NCI-H187 treated with DMSO at 0.1 percent for 48 hours (cell line): ENCODE measurements at regions not wholly inside any gene's neighbourhood (a gene's known extent, or its start where the extent isn't known, plus 50 kb on each side); places are given as distances from the start of the nearest gene placed in this dataset.
"Not testable (repeated sequence)": the region's sequence is repeated elsewhere in the genome, so short reads cannot be mapped to it uniquely, and the experiment has no call there.

ENCODE experiments used
- DNase-seq: peaks from one replicate; lab custom pipeline; 2025; lab: John Stamatoyannopoulos, UW

DNA sequence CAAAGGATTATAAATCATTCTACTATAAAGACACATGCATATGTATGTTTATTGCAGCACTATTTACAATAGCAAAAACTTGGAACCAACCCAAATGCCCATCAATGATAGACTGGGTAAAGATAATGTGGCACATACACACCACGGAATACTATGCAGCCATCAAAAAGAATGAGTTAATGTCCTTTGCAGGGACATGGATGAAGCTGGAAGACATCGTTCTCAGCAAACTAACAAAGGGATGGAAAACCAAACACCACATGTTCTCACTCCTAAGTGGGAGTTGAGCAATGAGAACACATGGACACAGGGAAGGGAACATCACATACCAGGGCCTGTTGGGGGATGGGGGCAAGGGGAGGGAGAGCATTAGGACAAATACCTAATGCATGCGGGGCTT, 133.2 kb downstream of the ATXN3L start:
- not testable (repeated sequence) for DNase-seq

DNA sequence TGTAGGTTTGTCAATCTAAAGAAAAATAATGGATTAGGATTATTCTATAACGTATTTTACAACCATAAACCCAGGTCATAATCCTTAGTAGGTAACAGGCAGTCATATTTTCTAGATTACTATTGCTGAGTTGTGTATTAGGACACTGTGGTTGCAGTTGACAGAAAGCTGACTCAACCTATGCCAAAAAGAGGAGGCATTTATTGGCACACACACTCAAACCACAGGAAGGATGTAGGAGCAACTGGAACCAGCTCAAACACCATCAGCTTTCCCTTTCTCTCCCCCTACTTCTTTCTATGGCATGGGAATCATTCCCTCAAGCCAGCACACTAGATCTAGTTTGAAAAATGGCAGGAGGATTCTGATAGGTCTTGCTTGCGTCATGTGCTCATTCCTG, 136.4 kb upstream of the FAM9C start:
- no peak for DNase-seq

DNA sequence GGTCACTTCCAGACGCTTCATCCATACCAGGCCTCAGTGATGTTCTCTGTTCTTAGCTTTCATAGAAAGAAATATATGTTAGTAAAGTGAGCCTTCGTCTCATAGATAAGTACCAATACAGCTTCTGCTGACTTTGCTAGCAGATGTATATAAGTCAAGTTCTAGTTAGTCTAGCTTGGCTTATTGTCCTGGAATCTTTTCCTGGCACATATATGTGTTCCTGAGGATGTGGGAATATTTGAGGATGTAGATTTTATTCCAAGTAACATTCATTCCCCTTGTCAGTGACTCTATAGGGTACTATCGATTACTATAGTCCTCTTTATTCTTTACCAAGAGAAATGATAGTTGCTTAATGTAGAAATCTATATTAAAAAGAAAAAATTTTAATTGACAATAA, 135.2 kb upstream of the FAM9C start:
- DNase-seq: no peak

DNA sequence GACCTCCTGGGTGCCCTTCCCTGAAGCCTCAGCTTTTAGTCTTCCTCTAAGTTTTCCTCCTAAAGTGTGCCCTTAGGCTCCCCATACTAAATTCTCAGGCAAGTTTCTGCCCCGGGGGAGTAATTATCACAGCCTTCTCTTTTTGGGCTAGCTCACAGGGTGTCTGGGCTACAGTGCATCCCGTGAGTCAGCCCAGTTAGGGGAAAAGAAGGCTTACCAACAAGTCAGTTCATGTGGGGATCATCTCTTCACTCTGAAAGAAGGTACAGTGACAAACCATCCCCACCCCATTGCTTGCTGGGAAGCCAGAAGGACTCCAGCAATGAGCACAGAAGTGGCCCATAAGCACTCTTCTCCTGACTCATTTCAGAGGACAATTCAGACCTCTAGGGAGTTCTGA, 134.7 kb upstream of the FAM9C start:
- no peak for DNase-seq

DNA sequence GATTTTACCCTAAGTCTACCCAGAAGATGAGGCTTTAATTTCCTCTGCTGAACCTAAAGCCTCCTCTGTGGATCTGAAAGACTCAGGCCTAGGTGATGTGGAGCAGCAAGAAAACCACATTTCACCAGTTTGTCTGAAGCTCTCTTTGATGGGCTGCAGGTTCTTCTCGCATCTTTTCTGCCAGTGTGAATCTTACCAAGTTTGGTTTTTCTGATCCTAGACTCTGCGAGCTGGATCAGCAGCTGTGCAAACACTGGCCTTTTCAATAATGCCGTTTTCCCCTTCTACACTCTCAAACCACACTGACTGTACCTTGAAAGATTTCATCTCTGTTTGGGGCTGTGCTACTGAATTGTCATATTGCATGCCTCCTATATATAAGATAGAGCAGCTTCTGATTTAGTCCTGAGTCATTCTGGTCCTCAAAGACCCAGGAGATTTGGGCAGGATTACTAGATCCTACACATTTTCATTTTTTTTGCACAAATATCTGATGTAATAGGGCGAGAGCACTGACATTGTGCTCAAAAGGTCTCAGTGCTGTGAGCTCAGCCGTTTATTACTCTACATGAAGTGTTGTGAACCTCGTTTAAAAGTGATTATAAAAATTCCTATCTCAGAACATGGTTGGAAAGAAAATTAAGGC, 133.6 kb upstream of the FAM9C start:
- DNase-seq: no peak

DNA sequence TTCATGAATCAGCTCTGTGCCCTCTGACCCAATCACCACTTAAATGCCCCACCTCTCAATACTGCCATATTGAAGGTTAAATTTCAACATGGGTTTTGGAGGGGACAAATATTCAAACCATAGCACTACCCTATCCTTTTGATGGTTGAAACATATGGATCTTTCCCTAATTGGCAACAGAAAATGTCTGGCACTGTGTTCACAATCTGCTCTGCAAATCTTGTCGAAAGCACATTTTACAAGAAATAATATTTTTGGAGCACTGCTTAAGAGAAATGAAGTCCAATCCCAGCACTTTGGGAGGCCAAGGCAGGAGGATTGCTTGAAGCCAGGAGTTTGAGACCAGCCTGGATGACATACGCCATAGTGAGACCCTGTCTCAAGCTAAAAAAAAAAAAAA, 130.6 kb upstream of the FAM9C start:
- DNase-seq: no peak

- no peak for DNase-seq
Measured at GRCh38 chrX:13170966-13171558, 126.6 kb upstream of the FAM9C start.

- DNase-seq: no peak
Measured at GRCh38 chrX:13169684-13170083, 125.3 kb upstream of the FAM9C start.

GRCh38 chrX:13168269-13168668, 123.8 kb upstream of the FAM9C start:
- DNase-seq: no peak

GRCh38 chrX:13167481-13168231, 123.2 kb upstream of the FAM9C start:
- no peak for DNase-seq

GRCh38 chrX:13165266-13166189, 121.1 kb upstream of the FAM9C start:
- DNase-seq: no peak

- DNase-seq: no peak
Measured at GRCh38 chrX:13164611-13165010, 120.2 kb upstream of the FAM9C start.

DNA sequence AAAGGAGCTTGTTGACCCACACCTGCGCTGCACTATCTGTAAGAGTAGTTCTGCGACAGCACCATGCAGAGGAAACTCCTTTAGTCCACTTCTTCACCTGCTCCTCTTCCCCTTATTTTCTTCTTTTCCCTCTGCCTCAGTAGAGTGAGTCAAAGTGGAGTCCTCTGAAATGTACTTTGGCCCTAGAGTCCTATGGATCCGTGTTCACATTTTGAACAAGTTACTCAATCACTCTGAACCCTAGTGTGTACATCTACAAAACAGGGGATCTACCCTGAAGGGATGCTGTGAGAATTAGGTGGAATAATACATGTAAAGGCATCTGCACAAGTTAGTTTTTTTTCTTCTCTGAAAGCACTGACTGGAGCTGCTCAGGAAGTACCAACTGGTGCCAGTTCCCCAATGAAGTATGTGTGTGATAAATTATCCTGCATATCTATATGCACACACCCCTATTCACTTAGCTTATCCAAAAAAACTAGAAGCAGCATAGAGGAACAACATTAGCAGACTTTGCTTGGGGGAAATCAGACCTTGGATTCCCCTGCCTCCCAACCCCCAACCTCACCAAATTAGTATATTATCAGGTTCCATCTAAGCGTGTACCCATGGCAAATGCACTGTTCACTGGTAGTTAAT, 118.5 kb upstream of the FAM9C start:
- no peak for DNase-seq

- no peak for DNase-seq
Measured at GRCh38 chrX:13159886-13160285, 115.5 kb upstream of the FAM9C start.

- DNase-seq: no peak
Measured at GRCh38 chrX:13158911-13159310, 114.5 kb upstream of the FAM9C start.

DNA sequence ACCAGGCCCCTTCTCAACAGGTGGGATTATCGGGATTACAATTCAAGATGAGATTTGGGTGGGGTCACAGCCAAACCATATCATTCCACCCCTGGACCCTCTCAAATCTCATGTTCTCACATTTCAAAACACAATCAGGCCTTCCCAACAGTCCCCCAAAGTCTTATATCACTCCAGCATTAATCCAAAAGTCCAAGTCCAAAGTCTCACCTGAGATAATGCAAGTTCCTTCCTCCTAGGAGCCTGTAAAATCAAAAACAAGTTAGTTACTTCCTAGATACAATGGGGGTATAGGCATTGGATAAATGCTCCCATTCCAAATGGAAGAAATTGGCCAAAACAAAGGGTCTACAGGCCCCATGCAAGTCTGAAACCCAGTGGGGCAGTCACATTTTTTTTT, 111.1 kb upstream of the FAM9C start:
- not testable (repeated sequence) for DNase-seq

- DNase-seq: no peak
Measured at GRCh38 chrX:13153796-13154195, 109.4 kb upstream of the FAM9C start.

DNA sequence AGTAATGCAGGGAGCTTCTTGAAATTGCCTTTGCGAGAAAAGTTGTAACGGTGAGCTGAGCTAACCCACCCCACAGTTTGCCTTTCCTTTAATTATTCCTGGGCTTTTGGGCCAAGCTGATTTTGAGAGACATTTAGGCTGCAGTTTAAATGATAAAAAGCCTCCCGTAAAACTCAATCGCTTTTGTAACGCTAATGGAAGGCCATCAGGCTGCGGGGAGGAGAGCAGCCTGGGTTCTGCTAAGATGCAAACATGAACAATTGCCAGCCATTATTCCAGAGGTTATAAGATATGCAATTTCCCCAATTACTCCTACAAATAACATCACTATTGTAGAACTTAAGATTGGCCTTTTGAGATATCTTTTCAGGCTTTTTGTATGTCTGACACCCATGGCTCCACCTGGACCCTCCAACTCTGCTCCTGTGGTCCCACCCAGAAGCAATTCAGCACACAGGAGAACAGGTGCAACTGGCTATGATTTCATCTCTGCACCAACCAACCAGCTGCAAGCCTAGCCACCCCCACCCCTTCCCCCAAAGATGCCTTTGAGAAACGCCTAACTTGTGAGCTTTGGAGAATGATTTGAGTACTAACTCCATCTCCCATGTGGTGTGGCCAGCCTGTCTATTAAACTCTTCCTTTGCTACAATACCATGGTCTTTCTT, 108.2 kb upstream of the FAM9C start:
- no peak for DNase-seq

DNA sequence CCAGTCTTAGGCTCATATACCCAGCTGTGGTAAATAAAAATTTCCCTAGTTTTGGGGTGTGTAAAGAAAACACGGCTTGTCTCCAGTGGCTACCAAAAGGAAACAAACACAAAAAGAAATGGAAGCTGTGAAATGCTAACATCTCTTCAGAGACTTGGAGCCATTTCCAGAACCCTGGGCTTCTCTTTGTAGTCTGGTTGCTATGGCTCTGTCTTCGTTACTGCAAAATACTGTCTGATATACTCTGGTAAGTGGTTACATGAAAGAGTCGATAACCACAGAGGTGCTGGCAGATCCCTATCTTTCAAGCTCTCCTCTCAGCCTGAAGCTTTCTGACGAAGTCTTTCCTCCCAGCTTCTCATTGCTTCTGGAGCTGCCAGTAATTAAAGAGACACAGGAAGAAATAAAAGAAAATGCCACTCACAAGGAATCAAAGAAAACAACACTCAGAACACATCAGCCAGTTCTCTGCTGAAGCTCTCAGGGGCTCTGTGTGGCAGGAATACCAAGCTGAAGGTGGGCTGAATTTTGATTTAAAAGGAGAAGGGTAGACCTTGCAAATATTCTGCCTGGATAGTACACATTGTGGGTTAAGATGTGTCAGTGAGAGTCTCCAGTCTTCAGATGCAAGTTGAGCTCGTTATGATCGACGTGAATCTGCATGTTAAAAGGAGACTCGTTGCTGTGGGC, 107.6 kb upstream of the FAM9C start:
- DNase-seq: no peak

GRCh38 chrX:13149702-13150350, 105.4 kb upstream of the FAM9C start:
- no peak for DNase-seq
